Thyroid gland (tissue), 4 donors: ENCODE measurements at regions not wholly inside any gene's neighbourhood (a gene's known extent, or its start where the extent isn't known, plus 50 kb on each side); places are given as distances from the start of the nearest gene placed in this dataset.
"Not testable (repeated sequence)": the region's sequence is repeated elsewhere in the genome, so short reads cannot be mapped to it uniquely, and the experiment has no call there.

Source experiments
- DNase-seq, 2 donors: peaks; one replicate each; pipeline ENCODE4 v3.0.0-alpha.2; 2019
- H3K27ac ChIP-seq, 3 donors: fragments of 200-600 bp; sonication (generic); 1 replicate in 2 of 3; 2 replicates in 1 of 3; pipeline ENCODE4 v1.5.1; 2016 to 2019; ENCODE audit warnings: mild to moderate bottlenecking in 1 of 3, moderate library complexity in 1 of 3
- H3K27me3 ChIP-seq: fragments of 200-600 bp; sonication (generic); one replicate; pipeline ENCODE4 v1.5.1; 2019
- H3K36me3 ChIP-seq, 2 donors: fragments of 200-600 bp; sonication (generic); one replicate each; pipeline ENCODE4 v1.5.1; 2016 to 2019
- H3K4me1 ChIP-seq, 2 donors: fragments of 200-600 bp; sonication (generic); one replicate each; pipeline ENCODE4 v1.5.1; 2017 to 2019
- H3K4me3 ChIP-seq, 3 donors: fragments of 200-600 bp; sonication (generic); replicated peaks in 1 of 3; 1 replicate in 2 of 3; 2 replicates in 1 of 3; pipeline ENCODE4 v1.5.1; 2016; ENCODE audit warnings: mild to moderate bottlenecking in 1 of 3
- H3K9me3 ChIP-seq: fragments of 200-600 bp; sonication (generic); one replicate; pipeline ENCODE4 v1.5.1; 2017
- POLR2A ChIP-seq, 2 donors: fragments of 450-650 bp; IDR thresholded peaks; one replicate each; pipeline ENCODE4 v1.6.1; 2017; ENCODE audit warnings: antibody characterized with exemption in 2 of 2, mild to moderate bottlenecking in 2 of 2, moderate library complexity in 1 of 2
- WGBS, 2 donors: methylation state at CpG; one replicate each; pipeline ENCODE4 v1.1.5; 2017; 5-methylcytosine and 5-hydroxymethylcytosine counted together
- intact Hi-C: fragments of 100-400 bp; cut with DNase I; formaldehyde crosslinking; loops from one replicate; pipeline ENCODE4 v1.15.1; 2023
- TF ChIP-seq, protein P1 (sequence below), 6 experiments: fragments of 200-600 bp in 3 of 6; fragments of 450-650 bp in 3 of 6; sonication (generic) in 3 of 6; IDR thresholded peaks; one replicate each; pipeline ENCODE4 v1.5.1; 2016 to 2019; ENCODE audit warnings: antibody characterized with exemption in 6 of 6, mild to moderate bottlenecking in 2 of 6, inconsistent platforms in 1 of 6, moderate library complexity in 1 of 6

DNA sequence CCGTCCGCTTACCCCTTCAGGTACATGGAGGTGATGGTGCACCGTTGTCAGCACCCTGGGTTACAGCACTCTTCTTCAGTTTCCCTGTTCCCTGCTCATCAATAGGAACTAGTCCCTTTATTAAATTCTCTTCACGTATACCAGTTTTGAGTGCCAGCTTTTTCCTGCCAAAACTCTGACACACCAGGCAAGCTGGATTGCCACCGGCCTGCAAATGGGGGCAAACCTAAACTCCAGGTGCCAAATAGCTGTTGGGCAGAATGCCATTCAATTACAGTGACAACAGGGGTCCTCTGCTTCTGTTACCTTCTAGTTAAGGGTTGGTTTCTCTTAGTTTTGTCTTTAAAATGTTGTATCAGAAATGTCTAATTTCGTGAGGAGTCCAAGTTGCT, 400.4 kb downstream of the OSTF1 start:
- DNase-seq = no peak
- intact Hi-C loops = no loop called here
- TF ChIP-seq, protein P1, sequence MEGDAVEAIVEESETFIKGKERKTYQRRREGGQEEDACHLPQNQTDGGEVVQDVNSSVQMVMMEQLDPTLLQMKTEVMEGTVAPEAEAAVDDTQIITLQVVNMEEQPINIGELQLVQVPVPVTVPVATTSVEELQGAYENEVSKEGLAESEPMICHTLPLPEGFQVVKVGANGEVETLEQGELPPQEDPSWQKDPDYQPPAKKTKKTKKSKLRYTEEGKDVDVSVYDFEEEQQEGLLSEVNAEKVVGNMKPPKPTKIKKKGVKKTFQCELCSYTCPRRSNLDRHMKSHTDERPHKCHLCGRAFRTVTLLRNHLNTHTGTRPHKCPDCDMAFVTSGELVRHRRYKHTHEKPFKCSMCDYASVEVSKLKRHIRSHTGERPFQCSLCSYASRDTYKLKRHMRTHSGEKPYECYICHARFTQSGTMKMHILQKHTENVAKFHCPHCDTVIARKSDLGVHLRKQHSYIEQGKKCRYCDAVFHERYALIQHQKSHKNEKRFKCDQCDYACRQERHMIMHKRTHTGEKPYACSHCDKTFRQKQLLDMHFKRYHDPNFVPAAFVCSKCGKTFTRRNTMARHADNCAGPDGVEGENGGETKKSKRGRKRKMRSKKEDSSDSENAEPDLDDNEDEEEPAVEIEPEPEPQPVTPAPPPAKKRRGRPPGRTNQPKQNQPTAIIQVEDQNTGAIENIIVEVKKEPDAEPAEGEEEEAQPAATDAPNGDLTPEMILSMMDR (IDR thresholded peaks at IDR 0.05) = no peak
- TF ChIP-seq POLR2A (IDR thresholded peaks at IDR 0.05) = no peak
- Histone ChIP-seq H3K9me3 (no peaks in the 10 kb centered on the region), H3K27ac (no peak overlapping the region), H3K4me3 (no peak overlapping the region), H3K36me3 (no peaks in the 10 kb centered on the region), H3K4me1 (no peaks in the 10 kb centered on the region), H3K27me3 (no peaks in the 10 kb centered on the region)
- WGBS, 2 donors = 88 to 94% methylated on average over 6 of the region's 6 CpGs

DNA sequence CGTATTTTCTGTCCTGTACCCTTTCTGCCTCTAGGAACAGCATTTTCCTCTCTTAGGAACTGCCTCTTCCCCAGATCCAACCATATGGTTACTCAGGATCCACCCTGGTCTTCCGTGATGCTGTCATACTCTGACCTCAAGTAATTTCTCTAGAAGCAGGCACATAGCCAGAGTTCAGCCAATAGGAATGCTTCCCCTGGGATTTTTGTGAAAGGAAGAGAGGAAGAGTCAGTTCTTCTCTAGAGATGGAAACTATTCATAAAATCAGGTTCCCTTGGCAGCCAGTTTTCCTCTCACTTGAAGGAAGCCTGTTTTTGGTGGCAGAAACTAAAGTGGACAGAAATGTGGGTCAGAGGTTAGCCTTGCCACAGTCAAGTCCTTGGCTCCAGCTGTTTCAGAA, 400.1 kb upstream of the PCSK5 start:
- Histone ChIP-seq H3K9me3 (no peaks in the 10 kb centered on the region), H3K4me1 (no peaks in the 10 kb centered on the region), H3K27ac (no peak overlapping the region), H3K27me3 (no peaks in the 10 kb centered on the region), H3K36me3 (no peaks in the 10 kb centered on the region), H3K4me3 (no peak overlapping the region)
- no peak for DNase-seq
- 85 to 87% methylated on average over 2 of the region's 2 CpGs for WGBS, 2 donors
- no peak for TF ChIP-seq POLR2A (IDR thresholded peaks at IDR 0.05)
- TF ChIP-seq, protein P1 (IDR thresholded peaks at IDR 0.05) = no peak
- intact Hi-C loops = no loop called here

DNA sequence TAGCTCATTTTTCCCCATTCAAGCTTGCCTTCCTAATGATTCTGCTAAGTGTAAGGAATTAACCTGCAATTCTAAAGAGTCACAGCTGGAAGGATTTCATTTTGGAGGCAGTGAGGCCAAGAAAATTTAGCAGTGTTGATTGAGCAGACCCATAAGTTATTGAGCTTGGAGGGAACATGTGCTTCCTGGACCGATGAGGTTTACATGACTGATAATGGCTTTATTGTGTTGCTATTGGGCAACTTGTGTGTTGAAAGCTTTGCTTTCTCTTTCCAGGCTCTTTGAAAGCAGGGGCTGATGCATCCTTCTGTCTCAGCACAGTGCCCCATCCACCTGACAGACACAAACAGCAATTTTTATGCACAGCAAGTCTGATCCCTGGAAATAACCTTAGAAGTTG, 398.9 kb upstream of the PCSK5 start:
- WGBS, 2 donors = 76 to 82% methylated on average over 1 of the region's 1 CpG
- intact Hi-C loops = no loop called here
- no peak for DNase-seq

DNA sequence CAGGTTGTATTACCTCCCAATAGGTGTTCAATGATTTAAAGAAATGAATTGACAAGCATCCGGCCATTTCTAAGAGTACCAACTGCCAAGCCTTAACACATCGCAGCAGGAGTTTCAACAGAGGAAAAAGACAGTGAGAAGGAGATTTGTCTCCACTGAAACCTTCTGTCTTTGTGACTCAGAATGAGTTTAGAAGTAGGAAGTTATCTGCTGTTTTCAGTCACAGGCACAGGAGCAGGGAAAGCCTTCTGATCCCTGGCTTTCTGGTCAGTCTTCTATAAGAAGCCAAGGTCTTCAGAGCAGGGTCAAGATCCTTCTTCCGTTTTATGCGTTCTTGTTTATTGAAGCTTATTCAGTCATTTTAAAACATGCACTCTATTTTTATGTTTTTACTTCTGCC, 390.7 kb upstream of the PCSK5 start:
- Histone ChIP-seq H3K4me1 (no peaks in the 10 kb centered on the region), H3K4me3 (no peak overlapping the region), H3K27me3 (no peaks in the 10 kb centered on the region), H3K9me3 (no peaks in the 10 kb centered on the region), H3K36me3 (no peaks in the 10 kb centered on the region), H3K27ac (no peak overlapping the region)
- 75 to 80% methylated on average over 4 of the region's 4 CpGs for WGBS, 2 donors
- DNase-seq = no peak
- TF ChIP-seq, protein P1 (IDR thresholded peaks at IDR 0.05) = no peak
- no peak for TF ChIP-seq POLR2A (IDR thresholded peaks at IDR 0.05)
- intact Hi-C loops = no loop called here

More for the DNA sequence above, 398.9 kb upstream of the PCSK5 start:
- Histone ChIP-seq H3K9me3 (no peaks in the 10 kb centered on the region), H3K4me3 (no peak overlapping the region), H3K36me3 (no peaks in the 10 kb centered on the region), H3K27ac (no peak overlapping the region), H3K4me1 (no peaks in the 10 kb centered on the region), H3K27me3 (no peaks in the 10 kb centered on the region)
- TF ChIP-seq, protein P1 (IDR thresholded peaks at IDR 0.05) = no peak
- no peak for TF ChIP-seq POLR2A (IDR thresholded peaks at IDR 0.05)

DNA sequence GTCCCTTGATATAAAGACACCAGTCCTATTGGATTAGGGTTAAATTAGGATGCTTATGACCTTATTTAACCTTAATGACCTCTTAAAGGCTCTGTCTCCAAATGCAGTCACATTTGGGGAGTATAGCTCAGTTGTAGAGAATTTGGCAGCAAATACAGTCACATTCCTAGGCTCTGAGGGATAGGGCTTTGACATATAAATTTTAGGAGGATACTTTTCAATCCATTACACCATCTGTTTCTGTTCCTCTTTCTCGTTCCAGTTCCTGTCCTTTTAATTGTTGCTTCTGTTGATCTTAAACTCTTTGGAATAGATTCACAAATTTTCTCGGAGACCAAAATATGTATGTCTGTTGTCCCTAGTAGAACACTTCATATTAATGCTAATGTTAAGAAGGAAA, 390.0 kb upstream of the PCSK5 start:
- DNase-seq = no peak
- 43 to 49% methylated on average over 2 of the region's 2 CpGs for WGBS, 2 donors
- no peaks in the 10 kb centered on the region for H3K9me3 ChIP-seq
- H3K36me3 ChIP-seq = no peaks in the 10 kb centered on the region
- intact Hi-C loops = no loop called here
- no peak overlapping the region for H3K27ac ChIP-seq
- TF ChIP-seq POLR2A (IDR thresholded peaks at IDR 0.05) = no peak
- TF ChIP-seq, protein P1 (IDR thresholded peaks at IDR 0.05) = no peak
- H3K27me3 ChIP-seq = no peaks in the 10 kb centered on the region
- no peak overlapping the region for H3K4me3 ChIP-seq
- no peaks in the 10 kb centered on the region for H3K4me1 ChIP-seq

DNA sequence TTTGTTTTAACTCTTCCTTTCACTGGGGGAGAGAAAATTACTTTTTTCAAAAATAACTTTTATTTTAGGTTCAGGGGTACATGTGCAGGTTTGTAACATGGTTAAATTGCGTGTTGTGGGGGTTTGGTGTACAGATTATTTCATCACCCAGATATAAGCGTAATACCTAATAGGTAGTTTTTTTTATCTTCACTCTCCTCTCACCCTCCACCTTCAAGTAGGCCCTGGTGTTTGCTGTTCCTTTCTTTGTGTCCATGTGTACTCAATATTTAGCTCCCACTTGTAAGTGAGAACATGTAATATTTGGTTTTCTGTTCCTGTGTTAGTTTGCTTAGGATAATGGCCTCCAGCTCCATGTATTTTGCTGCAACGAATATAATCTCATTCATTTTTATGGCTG, 389.5 kb upstream of the PCSK5 start:
- H3K27ac ChIP-seq, H3K36me3 ChIP-seq, H3K9me3 ChIP-seq, H3K4me3 ChIP-seq, H3K27me3 ChIP-seq, H3K4me1 ChIP-seq, intact Hi-C loops, DNase-seq: not testable (repeated sequence)
- WGBS, 2 donors = 88 to 91% methylated on average over 3 of the region's 3 CpGs
